ENCODE measurements at regions not wholly inside any gene's neighbourhood (a gene's known extent, or its start where the extent isn't known, plus 50 kb on each side); places are given as distances from the start of the nearest gene placed in this dataset.

GRCh38 chr11:8809241-8809938, 101.6 kb upstream of the AKIP1 start:
- Histone ChIP-seq H3K4me1 (peaks cover 0 to 77% (median 68%) of the 10 kb centered on the region in 4 donors), H3K9me3 (no peaks in the 10 kb centered on the region), H3K4me3 (peak overlapping the region; percentile 58 to 83 (median 70)), H3K27ac (peak overlapping the region; percentile 91 to 97 (median 96)), H3K27me3 (no peaks in the 10 kb centered on the region), H3K36me3 (no peaks in the 10 kb centered on the region)
- 40 to 48% methylated on average over 7 of the region's 7 CpGs for WGBS, 2 donors
- DNase-seq = no peak
- intact Hi-C loops (cut with DNase I) = loop anchor here (5.0 kb wide), 1 partner anchor 47 kb away; no protein-coding TSS in a partner anchor
- TF ChIP-seq POLR2AphosphoS5 (IDR thresholded peaks at IDR 0.05) = peak in 3 of 4 donors; percentile 4 to 23 (median 20)
- no peak for TF ChIP-seq POLR2A (IDR thresholded peaks at IDR 0.05)

GRCh38 chr11:8809939-8810539, 101.0 kb upstream of the AKIP1 start:
- intact Hi-C loops (cut with DNase I) = loop anchor here (2.0 to 10.0 kb wide), 6 partner anchors 48 to 205 kb away; partner anchors contain the start of genes AKIP1 and TMEM9B
- Histone ChIP-seq H3K27ac (peak overlapping the region; percentile 91 to 97 (median 96)), H3K36me3 (no peaks in the 10 kb centered on the region), H3K9me3 (no peaks in the 10 kb centered on the region), H3K4me1 (peaks cover 0 to 71% (median 62%) of the 10 kb centered on the region in 4 donors), H3K27me3 (no peaks in the 10 kb centered on the region), H3K4me3 (peak overlapping the region; percentile 58 to 83 (median 70))
- DNase-seq = no peak
- TF ChIP-seq POLR2AphosphoS5 (IDR thresholded peaks at IDR 0.05) (no peak), CTCF (IDR thresholded peaks at IDR 0.05) (no peak), POLR2A (IDR thresholded peaks at IDR 0.05) (no peak), EP300 (IDR thresholded peaks at IDR 0.05) (no peak)
- whole genome bisulfite sequencing, 2 donors = 14 to 30% methylated on average over 8 of the region's 8 CpGs

GRCh38 chr11:8810540-8811301, 100.3 kb upstream of the AKIP1 start:
- peak; percentile 95 for DNase-seq
- Histone ChIP-seq H3K9me3 (no peaks in the 10 kb centered on the region), H3K27ac (peak overlapping the region; percentile 91 to 97 (median 96)), H3K36me3 (no peaks in the 10 kb centered on the region), H3K4me3 (peak overlapping the region; percentile 58 to 83 (median 70)), H3K27me3 (no peaks in the 10 kb centered on the region), H3K4me1 (peaks cover 0 to 64% (median 55%) of the 10 kb centered on the region in 4 donors)
- intact Hi-C loops (cut with DNase I) = loop anchor here (2.0 to 10.0 kb wide), 5 partner anchors 102 to 206 kb away; partner anchors contain the start of genes AKIP1 and TMEM9B
- peak; percentile 97 to 98 for TF ChIP-seq POLR2A (IDR thresholded peaks at IDR 0.05)
- TF ChIP-seq CTCF (IDR thresholded peaks at IDR 0.05) = no peak
- TF ChIP-seq POLR2AphosphoS5 (IDR thresholded peaks at IDR 0.05) = peak; percentile 99
- WGBS, 2 donors = 19 to 20% methylated on average over 28 of the region's 28 CpGs

GRCh38 chr11:8811571-8811970, 99.4 kb upstream of the AKIP1 start:
- Histone ChIP-seq H3K36me3 (no peaks in the 10 kb centered on the region), H3K4me3 (peak overlapping the region in 2 of 4 donors; percentile 63 to 76), H3K27me3 (no peaks in the 10 kb centered on the region), H3K27ac (peak overlapping the region; percentile 91 to 97 (median 96)), H3K9me3 (no peaks in the 10 kb centered on the region), H3K4me1 (peaks cover 0 to 55% (median 46%) of the 10 kb centered on the region in 4 donors)
- WGBS, 2 donors = 84 to 93% methylated on average over 1 of the region's 1 CpG
- intact Hi-C loops (cut with DNase I) = loop anchor here (2.0 to 10.0 kb wide), 5 partner anchors 101 to 207 kb away; partner anchors contain the start of genes AKIP1 and TMEM9B
- no peak for DNase-seq
- no peak for TF ChIP-seq CTCF (IDR thresholded peaks at IDR 0.05)
- no peak for TF ChIP-seq POLR2A (IDR thresholded peaks at IDR 0.05)
- TF ChIP-seq POLR2AphosphoS5 (IDR thresholded peaks at IDR 0.05) = no peak
- TF ChIP-seq EP300 (IDR thresholded peaks at IDR 0.05) = no peak

All from sigmoid colon (tissue), 6 donors.